Upper lobe of left lung (tissue), 4 donors: ENCODE measurements at regions not wholly inside any gene's neighbourhood (a gene's known extent, or its start where the extent isn't known, plus 50 kb on each side); places are given as distances from the start of the nearest gene placed in this dataset.

Experiments used
- CTCF ChIP-seq, 6 experiments: fragments of 450-650 bp in 4 of 6; fragments of 200-600 bp in 2 of 6; sonication (generic) in 2 of 6; IDR thresholded peaks; one replicate each; pipeline ENCODE4 v1.5.1; 2016 to 2019; ENCODE audit warnings: antibody characterized with exemption in 6 of 6
- EP300 ChIP-seq, 4 donors: sonication (generic); formaldehyde crosslinking; IDR thresholded peaks; one replicate each; pipeline ENCODE4 v1.5.1; 2017; ENCODE audit warnings: antibody characterized with exemption in 4 of 4, control low read depth in 2 of 4

- TF ChIP-seq CTCF (IDR thresholded peaks at IDR 0.05): no peak
- no peak for TF ChIP-seq EP300 (IDR thresholded peaks at IDR 0.05)
These were observed 62.4 kb upstream of the MED9 start for GRCh38 chr17:17414341-17414805.
